Prostate gland (tissue), 2 donors: ENCODE measurements at regions not wholly inside any gene's neighbourhood (a gene's known extent, or its start where the extent isn't known, plus 50 kb on each side); places are given as distances from the start of the nearest gene placed in this dataset.
"Not testable (repeated sequence)": the region's sequence is repeated elsewhere in the genome, so short reads cannot be mapped to it uniquely, and the experiment has no call there.

Experiments used
- DNase-seq: peaks from one replicate; pipeline ENCODE4 v3.0.0-alpha.2; 2019; ENCODE audit warnings: low spot score
- H3K27ac ChIP-seq, 2 donors: fragments of 200-600 bp; sonication (generic); 2 replicates each; pipeline ENCODE4 v1.5.1; 2017 to 2019
- H3K27me3 ChIP-seq: fragments of 200-600 bp; sonication (generic); replicated peaks from 2 replicates; pipeline ENCODE4 v1.5.1; 2019; ENCODE audit not compliant: insufficient read depth
- H3K36me3 ChIP-seq, 2 donors: fragments of 200-600 bp; sonication (generic); 1 replicate in 1 of 2; 2 replicates in 1 of 2; pipeline versions ENCODE4 v1.5.1 to v1.8.1; 2017 to 2019
- H3K4me1 ChIP-seq: fragments of 200-600 bp; sonication (generic); replicated peaks from 2 replicates; pipeline ENCODE4 v1.5.1; 2019
- H3K4me3 ChIP-seq, 2 donors: fragments of 200-600 bp; sonication (generic); 2 replicates each; pipeline ENCODE4 v1.5.1; 2017 to 2019
- H3K9me3 ChIP-seq: fragments of 200-600 bp; sonication (generic); 2 replicates; pipeline ENCODE4 v1.5.1; 2017
- POLR2A ChIP-seq: fragments of 450-650 bp; IDR thresholded peaks from one replicate; pipeline ENCODE4 v1.6.1; 2016; ENCODE audit warnings: antibody characterized with exemption, mild to moderate bottlenecking
- POLR2AphosphoS5 ChIP-seq: sonication (generic); formaldehyde crosslinking; IDR thresholded peaks from one replicate; pipeline ENCODE4 v1.6.1; 2017; ENCODE audit warnings: antibody characterized with exemption
- WGBS: methylation state at CpG from one replicate; pipeline ENCODE4 v1.1.5; 2018; 5-methylcytosine and 5-hydroxymethylcytosine counted together
- intact Hi-C: fragments of 100-400 bp; cut with DNase I; formaldehyde crosslinking; loops from one replicate; pipeline ENCODE4 v1.14.2; 2022
- TF ChIP-seq, protein P1 (sequence below), 4 experiments: fragments of 200-600 bp in 2 of 4; fragments of 450-650 bp in 2 of 4; sonication (generic) in 2 of 4; IDR thresholded peaks; 1 replicate in 3 of 4; 2 replicates in 1 of 4; pipeline ENCODE4 v1.5.1; 2016 to 2019; ENCODE audit warnings: antibody characterized with exemption in 4 of 4, mild to moderate bottlenecking in 2 of 4, moderate library complexity in 2 of 4

GRCh38 chr1:199243423-199244061 lies 604.7 kb downstream of the PTPRC start:
- Histone ChIP-seq H3K27ac (no peak overlapping the region), H3K27me3 (no peaks in the 10 kb centered on the region), H3K4me3 (no peak overlapping the region), H3K36me3 (no peaks in the 10 kb centered on the region), H3K9me3 (no peaks in the 10 kb centered on the region), H3K4me1 (no peaks in the 10 kb centered on the region)
- intact Hi-C loops, result no loop called here
- WGBS, result 88% methylated on average over 11 of the region's 11 CpGs
- no peak for DNase-seq
- TF ChIP-seq, protein P1, sequence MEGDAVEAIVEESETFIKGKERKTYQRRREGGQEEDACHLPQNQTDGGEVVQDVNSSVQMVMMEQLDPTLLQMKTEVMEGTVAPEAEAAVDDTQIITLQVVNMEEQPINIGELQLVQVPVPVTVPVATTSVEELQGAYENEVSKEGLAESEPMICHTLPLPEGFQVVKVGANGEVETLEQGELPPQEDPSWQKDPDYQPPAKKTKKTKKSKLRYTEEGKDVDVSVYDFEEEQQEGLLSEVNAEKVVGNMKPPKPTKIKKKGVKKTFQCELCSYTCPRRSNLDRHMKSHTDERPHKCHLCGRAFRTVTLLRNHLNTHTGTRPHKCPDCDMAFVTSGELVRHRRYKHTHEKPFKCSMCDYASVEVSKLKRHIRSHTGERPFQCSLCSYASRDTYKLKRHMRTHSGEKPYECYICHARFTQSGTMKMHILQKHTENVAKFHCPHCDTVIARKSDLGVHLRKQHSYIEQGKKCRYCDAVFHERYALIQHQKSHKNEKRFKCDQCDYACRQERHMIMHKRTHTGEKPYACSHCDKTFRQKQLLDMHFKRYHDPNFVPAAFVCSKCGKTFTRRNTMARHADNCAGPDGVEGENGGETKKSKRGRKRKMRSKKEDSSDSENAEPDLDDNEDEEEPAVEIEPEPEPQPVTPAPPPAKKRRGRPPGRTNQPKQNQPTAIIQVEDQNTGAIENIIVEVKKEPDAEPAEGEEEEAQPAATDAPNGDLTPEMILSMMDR (IDR thresholded peaks at IDR 0.05), result no peak
- TF ChIP-seq POLR2AphosphoS5, result no peak
- TF ChIP-seq POLR2A, result no peak

DNA sequence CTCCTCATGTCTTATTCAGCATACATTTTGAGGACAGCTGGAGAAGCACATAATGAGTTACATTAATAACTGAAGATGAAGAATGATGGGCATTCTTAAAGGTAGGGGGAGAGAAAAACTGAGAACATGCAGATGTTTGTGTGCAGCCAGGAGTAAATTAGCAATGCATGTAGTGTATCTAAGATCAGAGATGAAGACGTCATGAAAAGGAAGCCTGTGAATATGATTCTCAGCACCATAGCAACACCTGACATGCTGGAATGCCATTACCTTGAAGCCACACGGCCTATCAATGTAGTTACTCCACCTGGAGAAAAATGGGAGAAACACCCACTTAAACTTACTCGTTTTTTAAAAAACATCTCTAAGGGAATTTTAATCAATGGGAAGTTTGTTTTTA lies 607.1 kb downstream of the PTPRC start:
- H3K9me3 ChIP-seq, result no peaks in the 10 kb centered on the region
- 44% methylated on average over 3 of the region's 3 CpGs for WGBS
- no peak overlapping the region for H3K27ac ChIP-seq
- intact Hi-C loops, result no loop called here
- H3K4me3 ChIP-seq, result no peak overlapping the region
- H3K27me3 ChIP-seq, result no peaks in the 10 kb centered on the region
- DNase-seq, result no peak
- H3K36me3 ChIP-seq, result no peaks in the 10 kb centered on the region
- TF ChIP-seq POLR2A, result no peak
- TF ChIP-seq, protein P1 (IDR thresholded peaks at IDR 0.05), result no peak
- TF ChIP-seq POLR2AphosphoS5, result no peak
- no peaks in the 10 kb centered on the region for H3K4me1 ChIP-seq

DNA sequence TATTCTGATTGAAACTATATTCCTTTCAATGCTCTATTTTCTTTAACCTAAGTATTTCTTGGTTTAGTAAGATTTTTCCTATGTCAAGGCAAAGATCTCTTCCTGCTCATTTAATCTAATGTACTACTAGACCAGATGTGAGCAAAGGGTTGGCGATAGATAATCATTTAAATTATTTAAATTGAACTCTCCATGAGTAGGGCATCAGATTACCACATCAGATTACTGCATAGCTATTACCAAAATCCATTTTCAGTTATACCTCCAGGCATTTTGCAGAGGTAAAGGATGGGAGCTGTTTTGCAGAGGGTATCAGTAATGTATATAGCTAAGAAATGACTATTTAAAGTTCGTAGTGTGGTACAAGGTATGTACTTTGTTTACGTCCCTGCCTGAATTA lies 607.9 kb downstream of the PTPRC start:
- no peak overlapping the region for H3K4me3 ChIP-seq
- H3K9me3 ChIP-seq, result no peaks in the 10 kb centered on the region
- no peaks in the 10 kb centered on the region for H3K36me3 ChIP-seq
- no peak overlapping the region for H3K27ac ChIP-seq
- TF ChIP-seq, protein P1 (IDR thresholded peaks at IDR 0.05), result no peak
- TF ChIP-seq POLR2AphosphoS5, result no peak
- TF ChIP-seq POLR2A, result no peak
- no peaks in the 10 kb centered on the region for H3K4me1 ChIP-seq
- intact Hi-C loops, result no loop called here
- WGBS, result 91% methylated on average over 3 of the region's 3 CpGs
- H3K27me3 ChIP-seq, result no peaks in the 10 kb centered on the region
- no peak for DNase-seq

DNA sequence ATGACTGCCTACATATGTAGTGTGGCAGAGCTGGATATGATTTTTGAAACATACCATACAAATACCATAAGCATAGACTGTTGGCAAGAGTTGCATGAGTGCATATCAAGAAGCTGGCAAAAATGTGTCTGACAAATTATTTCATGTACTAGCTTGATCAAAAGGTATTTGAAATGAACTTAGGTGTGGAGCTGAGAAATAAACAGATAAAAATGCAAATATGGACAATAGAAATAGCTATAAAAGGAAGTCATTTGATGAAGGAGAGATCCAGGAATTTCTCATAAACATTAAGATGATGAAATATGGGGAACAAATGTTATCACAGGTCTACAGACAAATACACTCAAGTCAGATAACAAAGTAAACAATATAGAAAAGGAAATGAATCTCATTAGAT lies 609.1 kb downstream of the PTPRC start:
- no peak overlapping the region for H3K27ac ChIP-seq
- no peaks in the 10 kb centered on the region for H3K36me3 ChIP-seq
- TF ChIP-seq POLR2AphosphoS5 (no peak), POLR2A (no peak)
- TF ChIP-seq, protein P1 (IDR thresholded peaks at IDR 0.05), result no peak
- no peaks in the 10 kb centered on the region for H3K4me1 ChIP-seq
- intact Hi-C loops, result no loop called here
- H3K27me3 ChIP-seq, result no peaks in the 10 kb centered on the region
- DNase-seq, result no peak
- H3K4me3 ChIP-seq, result no peak overlapping the region
- H3K9me3 ChIP-seq, result no peaks in the 10 kb centered on the region

- intact Hi-C loops, H3K27me3 ChIP-seq, H3K9me3 ChIP-seq, H3K4me1 ChIP-seq, H3K27ac ChIP-seq, H3K36me3 ChIP-seq, DNase-seq, H3K4me3 ChIP-seq: not testable (repeated sequence)
- 100% methylated on average over 1 of the region's 1 CpG for WGBS
Measured at GRCh38 chr1:199254040-199254439, 615.2 kb downstream of the PTPRC start.
